IgD-negative memory B cell (primary cell): ENCODE measurements at regions not wholly inside any gene's neighbourhood (a gene's known extent, or its start where the extent isn't known, plus 50 kb on each side); places are given as distances from the start of the nearest gene placed in this dataset.
"Not testable (repeated sequence)": the region's sequence is repeated elsewhere in the genome, so short reads cannot be mapped to it uniquely, and the experiment has no call there.

Experiments used
- H3K27ac Mint-ChIP-seq, 3 donors: one replicate each; pipeline ENCODE4 v1.8.0; 2020 to 2022; ENCODE audit warnings: mild to moderate bottlenecking in 3 of 3, mixed read lengths in 3 of 3, moderate library complexity in 1 of 3
- H3K27me3 Mint-ChIP-seq: one replicate; pipeline ENCODE4 v1.8.0; 2021; ENCODE audit warnings: mixed read lengths
- H3K36me3 Mint-ChIP-seq: one replicate; pipeline ENCODE4 v1.8.0; 2020; ENCODE audit warnings: mild to moderate bottlenecking, mixed read lengths
- H3K4me1 Mint-ChIP-seq, 3 donors: one replicate each; pipeline ENCODE4 v1.8.0; 2020 to 2022; ENCODE audit warnings: mixed read lengths in 3 of 3, mild to moderate bottlenecking in 1 of 3
- H3K4me3 Mint-ChIP-seq, 4 donors: one replicate each; pipeline ENCODE4 v1.8.0; 2020 to 2022; ENCODE audit warnings: mild to moderate bottlenecking in 4 of 4, mixed read lengths in 4 of 4, moderate library complexity in 3 of 4
- H3K9me3 Mint-ChIP-seq, 3 donors: one replicate each; pipeline ENCODE4 v1.8.0; 2020 to 2021; ENCODE audit warnings: mixed read lengths in 3 of 3, mild to moderate bottlenecking in 1 of 3

GRCh38 chr20:29093958-29094357 is 2163.5 kb upstream of the DEFB115 start:
- not testable (repeated sequence) for H3K27ac Mint-ChIP-seq, H3K9me3 Mint-ChIP-seq, H3K36me3 Mint-ChIP-seq, H3K4me3 Mint-ChIP-seq, H3K27me3 Mint-ChIP-seq, H3K4me1 Mint-ChIP-seq

GRCh38 chr20:29096695-29097094 is 2160.8 kb upstream of the DEFB115 start:
- H3K27me3 Mint-ChIP-seq, H3K4me3 Mint-ChIP-seq, H3K27ac Mint-ChIP-seq, H3K9me3 Mint-ChIP-seq, H3K4me1 Mint-ChIP-seq, H3K36me3 Mint-ChIP-seq: not testable (repeated sequence)

GRCh38 chr20:29107884-29108283 is 2149.6 kb upstream of the DEFB115 start:
- H3K36me3 Mint-ChIP-seq, H3K27me3 Mint-ChIP-seq, H3K4me3 Mint-ChIP-seq, H3K27ac Mint-ChIP-seq, H3K4me1 Mint-ChIP-seq: not testable (repeated sequence)
- H3K9me3 Mint-ChIP-seq: peaks cover 7 to 12% (median 8%) of the 10 kb centered on the region in 3 donors

GRCh38 chr20:29109386-29109785 is 2148.1 kb upstream of the DEFB115 start:
- not testable (repeated sequence) for H3K4me1 Mint-ChIP-seq, H3K36me3 Mint-ChIP-seq, H3K4me3 Mint-ChIP-seq, H3K27ac Mint-ChIP-seq, H3K27me3 Mint-ChIP-seq, H3K9me3 Mint-ChIP-seq

- H3K27me3 Mint-ChIP-seq, H3K4me3 Mint-ChIP-seq, H3K4me1 Mint-ChIP-seq, H3K36me3 Mint-ChIP-seq, H3K27ac Mint-ChIP-seq: not testable (repeated sequence)
- H3K9me3 Mint-ChIP-seq: peaks cover 5 to 32% (median 16%) of the 10 kb centered on the region in 3 donors
Observed at GRCh38 chr20:29115097-29115496, 2142.4 kb upstream of the DEFB115 start.

- Mint-ChIP-seq H3K4me1 (no peaks in the 10 kb centered on the region), H3K36me3 (no peaks in the 10 kb centered on the region), H3K27me3 (no peaks in the 10 kb centered on the region), H3K9me3 (peaks cover 6 to 33% (median 9%) of the 10 kb centered on the region in 3 donors), H3K27ac (no peak overlapping the region), H3K4me3 (no peak overlapping the region)
Observed at GRCh38 chr20:29119141-29119540, 2138.3 kb upstream of the DEFB115 start.

GRCh38 chr20:29119684-29120083 is 2137.8 kb upstream of the DEFB115 start:
- H3K9me3 Mint-ChIP-seq: peaks cover 4 to 33% (median 9%) of the 10 kb centered on the region in 3 donors
- not testable (repeated sequence) for H3K27ac Mint-ChIP-seq, H3K36me3 Mint-ChIP-seq, H3K4me3 Mint-ChIP-seq, H3K27me3 Mint-ChIP-seq, H3K4me1 Mint-ChIP-seq

GRCh38 chr20:29120088-29120487 is 2137.4 kb upstream of the DEFB115 start:
- not testable (repeated sequence) for H3K27me3 Mint-ChIP-seq, H3K4me1 Mint-ChIP-seq, H3K36me3 Mint-ChIP-seq, H3K4me3 Mint-ChIP-seq, H3K27ac Mint-ChIP-seq
- H3K9me3 Mint-ChIP-seq: peaks cover 4 to 38% (median 9%) of the 10 kb centered on the region in 3 donors

GRCh38 chr20:29120575-29120974 is 2136.9 kb upstream of the DEFB115 start:
- H3K36me3 Mint-ChIP-seq, H3K27me3 Mint-ChIP-seq, H3K27ac Mint-ChIP-seq, H3K4me3 Mint-ChIP-seq, H3K4me1 Mint-ChIP-seq: not testable (repeated sequence)
- H3K9me3 Mint-ChIP-seq: peaks cover 4 to 38% (median 9%) of the 10 kb centered on the region in 3 donors

GRCh38 chr20:29122784-29123183 is 2134.7 kb upstream of the DEFB115 start:
- not testable (repeated sequence) for H3K36me3 Mint-ChIP-seq, H3K4me1 Mint-ChIP-seq, H3K27ac Mint-ChIP-seq, H3K27me3 Mint-ChIP-seq, H3K4me3 Mint-ChIP-seq
- peaks cover 3 to 26% (median 4%) of the 10 kb centered on the region in 3 donors for H3K9me3 Mint-ChIP-seq

- no peak overlapping the region for H3K4me3 Mint-ChIP-seq
- H3K9me3 Mint-ChIP-seq: peaks cover 2 to 18% (median 4%) of the 10 kb centered on the region in 3 donors
- H3K36me3 Mint-ChIP-seq: no peaks in the 10 kb centered on the region
Observed at GRCh38 chr20:29123861-29124260, 2133.6 kb upstream of the DEFB115 start.

More at GRCh38 chr20:29123861-29124260, 2133.6 kb upstream of the DEFB115 start:
- no peaks in the 10 kb centered on the region for H3K27me3 Mint-ChIP-seq
- no peak overlapping the region for H3K27ac Mint-ChIP-seq
- H3K4me1 Mint-ChIP-seq: no peaks in the 10 kb centered on the region
